PFSK-1 (cell line): ENCODE measurements at regions not wholly inside any gene's neighbourhood (a gene's known extent, or its start where the extent isn't known, plus 50 kb on each side); places are given as distances from the start of the nearest gene placed in this dataset.

Source experiments
- FOXP2 ChIP-seq: optimal IDR thresholded peaks from 2 replicates; pipeline ENCODE3; 2011; ENCODE audit warnings: borderline replicate concordance, control low read depth, inconsistent platforms; ENCODE audit not compliant: insufficient read depth; ENCODE audit errors: extremely low read length, extremely low read depth
- POLR2AphosphoS5 ChIP-seq: IDR thresholded peaks from 2 replicates; pipeline ENCODE4 v1.6.1; 2012; ENCODE audit warnings: low read depth, mild to moderate bottlenecking, control low read depth, low read length, moderate library complexity
- TF ChIP-seq, protein P1 (sequence below), 2 experiments: IDR thresholded peaks; 2 replicates each; pipeline versions ENCODE4 v1.6.1 to v1.8.0; 2011 to 2012; ENCODE audit warnings: low read depth in 2 of 2, low read length in 2 of 2, control low read depth in 1 of 2, inconsistent platforms in 1 of 2, mild to moderate bottlenecking in 1 of 2, moderate library complexity in 1 of 2; ENCODE audit not compliant: insufficient read depth in 1 of 2

DNA sequence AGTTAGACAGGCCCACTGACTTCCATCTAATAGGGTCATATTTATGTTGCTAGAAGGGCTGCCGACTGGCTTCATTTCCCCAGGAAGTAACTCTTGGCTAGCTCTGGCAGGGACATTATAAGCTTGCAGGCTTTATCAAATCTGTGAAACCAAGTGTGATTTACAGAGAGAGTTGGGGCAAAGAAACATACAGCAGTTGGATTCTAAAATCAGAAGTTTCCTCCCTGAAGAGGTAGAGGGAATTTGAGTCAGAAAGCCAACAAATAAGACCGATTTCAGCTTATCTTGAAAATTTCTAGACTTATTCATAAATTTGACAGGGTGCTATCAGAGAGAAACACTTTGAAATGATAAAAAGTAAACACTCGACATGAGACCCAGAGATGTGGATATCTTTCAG, 407.8 kb downstream of the OLFM4 start:
- no peak for TF ChIP-seq POLR2AphosphoS5
- TF ChIP-seq, protein P1, sequence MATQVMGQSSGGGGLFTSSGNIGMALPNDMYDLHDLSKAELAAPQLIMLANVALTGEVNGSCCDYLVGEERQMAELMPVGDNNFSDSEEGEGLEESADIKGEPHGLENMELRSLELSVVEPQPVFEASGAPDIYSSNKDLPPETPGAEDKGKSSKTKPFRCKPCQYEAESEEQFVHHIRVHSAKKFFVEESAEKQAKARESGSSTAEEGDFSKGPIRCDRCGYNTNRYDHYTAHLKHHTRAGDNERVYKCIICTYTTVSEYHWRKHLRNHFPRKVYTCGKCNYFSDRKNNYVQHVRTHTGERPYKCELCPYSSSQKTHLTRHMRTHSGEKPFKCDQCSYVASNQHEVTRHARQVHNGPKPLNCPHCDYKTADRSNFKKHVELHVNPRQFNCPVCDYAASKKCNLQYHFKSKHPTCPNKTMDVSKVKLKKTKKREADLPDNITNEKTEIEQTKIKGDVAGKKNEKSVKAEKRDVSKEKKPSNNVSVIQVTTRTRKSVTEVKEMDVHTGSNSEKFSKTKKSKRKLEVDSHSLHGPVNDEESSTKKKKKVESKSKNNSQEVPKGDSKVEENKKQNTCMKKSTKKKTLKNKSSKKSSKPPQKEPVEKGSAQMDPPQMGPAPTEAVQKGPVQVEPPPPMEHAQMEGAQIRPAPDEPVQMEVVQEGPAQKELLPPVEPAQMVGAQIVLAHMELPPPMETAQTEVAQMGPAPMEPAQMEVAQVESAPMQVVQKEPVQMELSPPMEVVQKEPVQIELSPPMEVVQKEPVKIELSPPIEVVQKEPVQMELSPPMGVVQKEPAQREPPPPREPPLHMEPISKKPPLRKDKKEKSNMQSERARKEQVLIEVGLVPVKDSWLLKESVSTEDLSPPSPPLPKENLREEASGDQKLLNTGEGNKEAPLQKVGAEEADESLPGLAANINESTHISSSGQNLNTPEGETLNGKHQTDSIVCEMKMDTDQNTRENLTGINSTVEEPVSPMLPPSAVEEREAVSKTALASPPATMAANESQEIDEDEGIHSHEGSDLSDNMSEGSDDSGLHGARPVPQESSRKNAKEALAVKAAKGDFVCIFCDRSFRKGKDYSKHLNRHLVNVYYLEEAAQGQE (IDR thresholded peaks at IDR 0.05; ENCODE audit: insufficient read depth in 1 of 2, low read depth in 2 of 2, low read length in 2 of 2), result no peak
- no peak for TF ChIP-seq FOXP2
